ENCODE measurements at regions not wholly inside any gene's neighbourhood (a gene's known extent, or its start where the extent isn't known, plus 50 kb on each side); places are given as distances from the start of the nearest gene placed in this dataset.

GRCh38 chr3:165622356-165622755 is 214.9 kb downstream of the BCHE start:
- intact Hi-C loops (cut with micrococcal nuclease) (loop anchor here (10.0 kb wide), 2 partner anchors 392 to 1412 kb away; no protein-coding TSS in a partner anchor), in situ Hi-C loops (cut with MboI; ENCODE audit: low sequenced_read_pairs) (no loop called here), dilution Hi-C loops (cut with HindIII; ENCODE audit: low sequenced_read_pairs, unreplicated experiment) (no loop called here)
- Histone ChIP-seq H3K9me3 (ENCODE audit: control insufficient read depth, insufficient read depth, low read length) (no peaks in the 10 kb centered on the region), H2AFZ (replicated peaks; ENCODE audit: low read length, poor library complexity) (no peak overlapping the region), H3K27me3 (ENCODE audit: control insufficient read depth, insufficient read depth, low read length) (no peaks in the 10 kb centered on the region), H4K91ac (ENCODE audit: insufficient read depth, low read depth, low read length) (no peak overlapping the region), H4K5ac (ENCODE audit: low read depth, low read length) (no peak overlapping the region), H3K23ac (ENCODE audit: low read depth, low read length) (no peak overlapping the region), H3K14ac (replicated peaks; ENCODE audit: low read depth, low read length) (no peak overlapping the region), H4K20me1 (ENCODE audit: insufficient read depth, low read length) (no peaks in the 10 kb centered on the region), H3K56ac (ENCODE audit: extremely low read depth, insufficient read depth, low read length) (no peak overlapping the region), H3K9me1 (ENCODE audit: insufficient read depth, low read length) (no peaks in the 10 kb centered on the region), H3K79me1 (ENCODE audit: low read depth in 1 of 2, low read length in 2 of 2) (no peaks in the 10 kb centered on the region), H2BK20ac (ENCODE audit: low read depth, low read length) (no peak overlapping the region), H3K4ac (ENCODE audit: low read depth, low read length) (no peak overlapping the region), H3K4me1 (ENCODE audit: control insufficient read depth, insufficient read depth, low read length) (no peaks in the 10 kb centered on the region), H2BK120ac (ENCODE audit: low read depth, low read length) (no peak overlapping the region), H2AK5ac (ENCODE audit: low read depth, low read length) (no peak overlapping the region), H3K4me2 (ENCODE audit: low read depth, low read length) (no peak overlapping the region), H3K27ac (ENCODE audit: insufficient read depth, low read length) (no peak overlapping the region), H3K36me3 (ENCODE audit: control insufficient read depth, insufficient read depth, low read length) (no peaks in the 10 kb centered on the region), H2BK15ac (ENCODE audit: low read depth, low read length) (no peak overlapping the region), H4K8ac (ENCODE audit: low read depth in 2 of 2, low read length in 2 of 2) (no peak overlapping the region), H2AK9ac (replicated peaks; ENCODE audit: low read depth, low read length, poor library complexity) (no peak overlapping the region), H3K18ac (ENCODE audit: low read depth, low read length) (no peak overlapping the region), H3K4me3 (ENCODE audit: insufficient read depth, low read depth, low read length) (no peak overlapping the region), H3K9ac (ENCODE audit: low read depth, low read length) (no peak overlapping the region), H2BK5ac (ENCODE audit: low read depth, low read length, poor library complexity, severe bottlenecking) (no peak overlapping the region)
- CTCF ChIA-PET: no interaction called here
- POLR2A ChIA-PET (ENCODE audit: unreplicated experiment): no interaction called here
- DNase-seq: no peak
- WGBS, 2 experiments (ENCODE audit: extremely low coverage in 2 of 2, insufficient read length in 1 of 2): no CpG with 5 or more reads among the region's 2 CpGs
- ATAC-seq (ENCODE audit: low read depth): no peak
- TF ChIP-seq SMC3 (IDR thresholded peaks at IDR 0.05; ENCODE audit: low read depth, low read length) (no peak), ELK1 (IDR thresholded peaks at IDR 0.05; ENCODE audit: borderline replicate concordance, low read depth, low read length) (no peak), MAFK (IDR thresholded peaks at IDR 0.05; ENCODE audit: low read depth, low read length) (no peak), MXI1 (IDR thresholded peaks at IDR 0.05; ENCODE audit: borderline replicate concordance, low read depth, low read length) (no peak), CHD1 (IDR thresholded peaks at IDR 0.05; ENCODE audit: low read depth, low read length) (no peak), RAD21 (IDR thresholded peaks at IDR 0.05; ENCODE audit: low read length) (no peak), MAZ (IDR thresholded peaks at IDR 0.05; ENCODE audit: borderline replicate concordance, low read depth, low read length) (no peak), CEBPB (IDR thresholded peaks at IDR 0.05; ENCODE audit: low read depth, low read length) (no peak), RFX5 (IDR thresholded peaks at IDR 0.05; ENCODE audit: low read depth, low read length) (no peak), NFE2L2 (IDR thresholded peaks at IDR 0.05; ENCODE audit: low read depth, low read length) (no peak)
- TF ChIP-seq, protein P1, sequence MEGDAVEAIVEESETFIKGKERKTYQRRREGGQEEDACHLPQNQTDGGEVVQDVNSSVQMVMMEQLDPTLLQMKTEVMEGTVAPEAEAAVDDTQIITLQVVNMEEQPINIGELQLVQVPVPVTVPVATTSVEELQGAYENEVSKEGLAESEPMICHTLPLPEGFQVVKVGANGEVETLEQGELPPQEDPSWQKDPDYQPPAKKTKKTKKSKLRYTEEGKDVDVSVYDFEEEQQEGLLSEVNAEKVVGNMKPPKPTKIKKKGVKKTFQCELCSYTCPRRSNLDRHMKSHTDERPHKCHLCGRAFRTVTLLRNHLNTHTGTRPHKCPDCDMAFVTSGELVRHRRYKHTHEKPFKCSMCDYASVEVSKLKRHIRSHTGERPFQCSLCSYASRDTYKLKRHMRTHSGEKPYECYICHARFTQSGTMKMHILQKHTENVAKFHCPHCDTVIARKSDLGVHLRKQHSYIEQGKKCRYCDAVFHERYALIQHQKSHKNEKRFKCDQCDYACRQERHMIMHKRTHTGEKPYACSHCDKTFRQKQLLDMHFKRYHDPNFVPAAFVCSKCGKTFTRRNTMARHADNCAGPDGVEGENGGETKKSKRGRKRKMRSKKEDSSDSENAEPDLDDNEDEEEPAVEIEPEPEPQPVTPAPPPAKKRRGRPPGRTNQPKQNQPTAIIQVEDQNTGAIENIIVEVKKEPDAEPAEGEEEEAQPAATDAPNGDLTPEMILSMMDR (conservative IDR thresholded peaks at IDR 0.05; ENCODE audit: low read depth, low read length): no peak
- no TSS peak for BruUV-seq (replicated peaks)

All from IMR-90 (cell line).